HepG2 (cell line): ENCODE measurements at regions not wholly inside any gene's neighbourhood (a gene's known extent, or its start where the extent isn't known, plus 50 kb on each side); places are given as distances from the start of the nearest gene placed in this dataset.

ENCODE experiments used
- BHLHE40 ChIP-seq: IDR thresholded peaks from 2 replicates; pipeline ENCODE4 v1.6.1; 2011; ENCODE audit warnings: low read length, improper control_type of control experiment
- ESRRA ChIP-seq: sonication (generic); formaldehyde crosslinking; IDR thresholded peaks from 2 replicates; pipeline ENCODE4 v1.5.1; 2020; ENCODE audit warnings: mild to moderate bottlenecking, low read depth, missing genetic modification reagents
- POLR2A ChIP-seq, 2 experiments: IDR thresholded peaks; 2 replicates each; pipeline ENCODE4 v1.6.1; 2011; ENCODE audit warnings: low read depth in 2 of 2, low read length in 2 of 2, mild to moderate bottlenecking in 1 of 2, moderate library complexity in 1 of 2; ENCODE audit not compliant: insufficient read depth in 1 of 2
- RAD21 ChIP-seq: fragments of 450-650 bp; formaldehyde crosslinking; IDR thresholded peaks from 2 replicates; pipeline ENCODE4 v1.5.0; 2020; ENCODE audit warnings: mild to moderate bottlenecking
- SP4 ChIP-seq: sonication (generic); formaldehyde crosslinking; IDR thresholded peaks from 2 replicates; pipeline ENCODE4 v1.8.1; 2023; ENCODE audit warnings: mild to moderate bottlenecking, missing genetic modification reagents
- STAT5B ChIP-seq: sonication (generic); formaldehyde crosslinking; IDR thresholded peaks from 2 replicates; pipeline ENCODE4 v1.4.0; 2020; ENCODE audit warnings: missing genetic modification reagents
- TCF12 ChIP-seq, 2 experiments: fragments of 450-650 bp in 1 of 2; sonication (generic) in 1 of 2; formaldehyde crosslinking in 1 of 2; IDR thresholded peaks; 2 replicates each; pipeline versions ENCODE4 v1.6.1 to v1.8.0; 2017 to 2022; ENCODE audit warnings: antibody characterized with exemption in 1 of 2, mild to moderate bottlenecking in 1 of 2, missing genetic modification reagents in 1 of 2, moderate library complexity in 1 of 2
- WIZ ChIP-seq: sonication (generic); formaldehyde crosslinking; IDR thresholded peaks from 2 replicates; pipeline ENCODE4 v1.5.1; 2020; ENCODE audit warnings: mild to moderate bottlenecking, missing genetic modification reagents
- ZNF296 ChIP-seq: sonication (generic); formaldehyde crosslinking; conservative IDR thresholded peaks from 2 replicates; pipeline ENCODE4 v1.5.0; 2020; ENCODE audit warnings: mild to moderate bottlenecking, missing genetic modification reagents
- ZNF678 ChIP-seq: sonication (generic); formaldehyde crosslinking; IDR thresholded peaks from 2 replicates; pipeline ENCODE4 v1.4.0; 2020; ENCODE audit warnings: mild to moderate bottlenecking, missing genetic modification reagents
- TF ChIP-seq, protein P1 (sequence below): sonication (generic); formaldehyde crosslinking; IDR thresholded peaks from 2 replicates; pipeline ENCODE4 v1.5.0; 2020; ENCODE audit warnings: mild to moderate bottlenecking, missing genetic modification reagents, moderate library complexity
- TF ChIP-seq, protein P2 (sequence below): sonication (generic); formaldehyde crosslinking; IDR thresholded peaks from 2 replicates; pipeline ENCODE4 v1.8.0; 2022; ENCODE audit warnings: low read depth, missing genetic modification reagents

DNA sequence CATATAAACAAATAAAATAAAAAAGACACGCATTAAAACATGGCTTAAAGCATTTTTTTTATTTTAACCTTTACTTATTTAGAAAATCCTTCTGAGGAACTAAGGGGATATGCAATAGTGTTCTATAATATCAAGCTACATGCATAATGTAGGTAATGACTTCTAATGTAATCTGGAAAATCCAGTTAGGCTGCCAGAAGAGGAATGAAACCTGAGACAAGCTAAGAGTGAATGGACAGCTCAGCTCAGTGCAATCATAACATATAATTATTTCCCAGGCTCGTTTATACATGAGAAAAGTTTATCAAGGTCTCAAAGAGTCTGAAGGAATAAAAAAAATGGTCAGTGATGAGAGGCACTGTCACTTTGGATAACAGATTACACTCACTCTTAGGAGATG is 649.0 kb upstream of the PCDH15 start:
- TF ChIP-seq, protein P1, sequence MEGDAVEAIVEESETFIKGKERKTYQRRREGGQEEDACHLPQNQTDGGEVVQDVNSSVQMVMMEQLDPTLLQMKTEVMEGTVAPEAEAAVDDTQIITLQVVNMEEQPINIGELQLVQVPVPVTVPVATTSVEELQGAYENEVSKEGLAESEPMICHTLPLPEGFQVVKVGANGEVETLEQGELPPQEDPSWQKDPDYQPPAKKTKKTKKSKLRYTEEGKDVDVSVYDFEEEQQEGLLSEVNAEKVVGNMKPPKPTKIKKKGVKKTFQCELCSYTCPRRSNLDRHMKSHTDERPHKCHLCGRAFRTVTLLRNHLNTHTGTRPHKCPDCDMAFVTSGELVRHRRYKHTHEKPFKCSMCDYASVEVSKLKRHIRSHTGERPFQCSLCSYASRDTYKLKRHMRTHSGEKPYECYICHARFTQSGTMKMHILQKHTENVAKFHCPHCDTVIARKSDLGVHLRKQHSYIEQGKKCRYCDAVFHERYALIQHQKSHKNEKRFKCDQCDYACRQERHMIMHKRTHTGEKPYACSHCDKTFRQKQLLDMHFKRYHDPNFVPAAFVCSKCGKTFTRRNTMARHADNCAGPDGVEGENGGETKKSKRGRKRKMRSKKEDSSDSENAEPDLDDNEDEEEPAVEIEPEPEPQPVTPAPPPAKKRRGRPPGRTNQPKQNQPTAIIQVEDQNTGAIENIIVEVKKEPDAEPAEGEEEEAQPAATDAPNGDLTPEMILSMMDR (CRISPR knock-in tag), result no peak
- TF ChIP-seq ESRRA (CRISPR knock-in tag) (no peak), WIZ (CRISPR knock-in tag) (no peak), TCF12 (IDR thresholded peaks at IDR 0.05) (no peak), TCF12 (CRISPR knock-in tag; IDR thresholded peaks at IDR 0.05) (no peak), SP4 (CRISPR knock-in tag) (no peak), POLR2A (IDR thresholded peaks at IDR 0.05; ENCODE audit: insufficient read depth in 1 of 2, low read depth in 2 of 2, low read length in 2 of 2) (no peak), RAD21 (CRISPR knock-in tag) (no peak), BHLHE40 (no peak), ZNF678 (CRISPR knock-in tag) (no peak), STAT5B (no peak), ZNF296 (CRISPR knock-in tag) (no peak)
- TF ChIP-seq, protein P2, sequence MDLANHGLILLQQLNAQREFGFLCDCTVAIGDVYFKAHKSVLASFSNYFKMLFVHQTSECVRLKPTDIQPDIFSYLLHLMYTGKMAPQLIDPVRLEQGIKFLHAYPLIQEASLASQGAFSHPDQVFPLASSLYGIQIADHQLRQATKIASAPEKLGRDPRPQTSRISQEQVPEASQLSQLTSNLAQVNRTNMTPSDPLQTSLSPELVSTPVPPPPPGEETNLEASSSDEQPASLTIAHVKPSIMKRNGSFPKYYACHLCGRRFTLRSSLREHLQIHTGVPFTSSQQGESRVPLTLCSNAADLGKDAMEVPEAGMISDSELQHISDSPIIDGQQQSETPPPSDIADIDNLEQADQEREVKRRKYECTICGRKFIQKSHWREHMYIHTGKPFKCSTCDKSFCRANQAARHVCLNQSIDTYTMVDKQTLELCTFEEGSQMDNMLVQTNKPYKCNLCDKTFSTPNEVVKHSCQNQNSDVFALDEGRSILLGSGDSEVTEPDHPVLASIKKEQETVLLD (CRISPR knock-in tag), result no peak
